Fibroblast of the aortic adventitia (primary cell): ENCODE measurements at regions not wholly inside any gene's neighbourhood (a gene's known extent, or its start where the extent isn't known, plus 50 kb on each side); places are given as distances from the start of the nearest gene placed in this dataset.
A peak's percentile ranks its signal among the peaks of the same experiment; 100 is the strongest.

Experiments used
- DNase-seq: peaks from one replicate; pipeline ENCODE4 v3.0.0-alpha.2; 2010; ENCODE audit warnings: low read depth
- H3K4me3 ChIP-seq: 2 replicates; pipeline ENCODE4 v1.5.1; 2011; ENCODE audit warnings: low read depth, mild to moderate bottlenecking, control low read depth, low read length, moderate library complexity
- TF ChIP-seq, protein P1 (sequence below): IDR thresholded peaks from 2 replicates; pipeline ENCODE4 v1.5.1; 2011; ENCODE audit warnings: mild to moderate bottlenecking, low read length, control low read depth, inconsistent platforms; ENCODE audit not compliant: insufficient read depth

DNA sequence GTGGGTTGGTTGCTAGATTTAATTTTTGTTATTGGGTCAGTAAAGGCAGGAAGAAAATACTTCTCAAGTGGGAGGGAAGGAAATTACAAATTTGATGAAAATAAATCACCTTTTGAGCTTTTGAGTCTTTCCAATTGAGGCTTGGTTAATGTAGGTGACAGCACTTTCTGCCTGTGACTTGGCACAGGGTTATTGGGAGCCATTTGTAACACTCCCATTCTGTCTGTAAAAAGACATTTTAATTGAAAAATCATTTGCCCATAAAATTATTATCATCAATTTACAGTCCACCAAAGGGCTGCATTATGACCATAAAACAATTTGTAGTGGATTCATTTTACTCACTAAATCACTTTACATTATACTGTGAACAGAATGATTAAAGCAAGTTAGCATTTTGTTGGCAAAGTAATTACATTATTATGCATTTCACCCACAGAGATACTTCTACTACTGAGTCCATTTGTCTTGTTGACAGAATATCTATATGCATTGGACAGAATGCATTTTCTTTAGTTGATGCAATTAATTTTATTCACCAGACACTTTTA is 974.6 kb downstream of the UQCRFS1 start:
- DNase-seq = no peak
- no peak overlapping the region for H3K4me3 ChIP-seq
- TF ChIP-seq, protein P1, sequence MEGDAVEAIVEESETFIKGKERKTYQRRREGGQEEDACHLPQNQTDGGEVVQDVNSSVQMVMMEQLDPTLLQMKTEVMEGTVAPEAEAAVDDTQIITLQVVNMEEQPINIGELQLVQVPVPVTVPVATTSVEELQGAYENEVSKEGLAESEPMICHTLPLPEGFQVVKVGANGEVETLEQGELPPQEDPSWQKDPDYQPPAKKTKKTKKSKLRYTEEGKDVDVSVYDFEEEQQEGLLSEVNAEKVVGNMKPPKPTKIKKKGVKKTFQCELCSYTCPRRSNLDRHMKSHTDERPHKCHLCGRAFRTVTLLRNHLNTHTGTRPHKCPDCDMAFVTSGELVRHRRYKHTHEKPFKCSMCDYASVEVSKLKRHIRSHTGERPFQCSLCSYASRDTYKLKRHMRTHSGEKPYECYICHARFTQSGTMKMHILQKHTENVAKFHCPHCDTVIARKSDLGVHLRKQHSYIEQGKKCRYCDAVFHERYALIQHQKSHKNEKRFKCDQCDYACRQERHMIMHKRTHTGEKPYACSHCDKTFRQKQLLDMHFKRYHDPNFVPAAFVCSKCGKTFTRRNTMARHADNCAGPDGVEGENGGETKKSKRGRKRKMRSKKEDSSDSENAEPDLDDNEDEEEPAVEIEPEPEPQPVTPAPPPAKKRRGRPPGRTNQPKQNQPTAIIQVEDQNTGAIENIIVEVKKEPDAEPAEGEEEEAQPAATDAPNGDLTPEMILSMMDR = no peak

DNA sequence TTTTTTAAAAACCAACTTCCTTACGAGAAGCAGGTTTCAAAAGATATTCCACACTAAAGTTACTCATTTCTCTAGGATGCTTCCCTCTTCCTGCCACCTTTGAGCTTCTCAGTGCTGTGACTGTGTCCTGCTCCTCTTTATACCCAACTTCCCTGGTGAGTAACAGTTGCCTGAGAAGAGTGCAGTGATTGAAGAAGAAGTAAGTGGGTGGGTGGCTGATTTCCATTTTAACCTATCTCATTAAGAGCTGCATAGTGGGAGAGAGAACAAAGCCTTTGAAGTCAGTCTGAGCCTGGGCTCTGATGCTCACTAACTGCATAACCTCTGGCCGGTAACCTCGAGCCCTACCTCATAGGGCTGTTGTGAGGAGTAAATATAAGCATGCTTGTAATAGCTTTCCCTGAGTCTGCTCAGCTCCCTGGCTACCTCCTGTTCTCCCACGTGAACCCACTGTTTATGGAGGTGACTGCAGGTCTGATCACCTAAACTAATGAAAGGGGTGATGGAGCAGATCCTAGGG is 977.3 kb downstream of the UQCRFS1 start:
- no peak overlapping the region for H3K4me3 ChIP-seq
- TF ChIP-seq, protein P1 = no peak
- DNase-seq = no peak

GRCh38 chr19:28234637-28235036 is 978.3 kb downstream of the UQCRFS1 start:
- TF ChIP-seq, protein P1 = no peak
- peak; percentile 16 for DNase-seq
- no peak overlapping the region for H3K4me3 ChIP-seq

- TF ChIP-seq, protein P1 = no peak
- no peak for DNase-seq
- H3K4me3 ChIP-seq = no peak overlapping the region
These were observed 984.1 kb downstream of the UQCRFS1 start for GRCh38 chr19:28228854-28229253.

DNA sequence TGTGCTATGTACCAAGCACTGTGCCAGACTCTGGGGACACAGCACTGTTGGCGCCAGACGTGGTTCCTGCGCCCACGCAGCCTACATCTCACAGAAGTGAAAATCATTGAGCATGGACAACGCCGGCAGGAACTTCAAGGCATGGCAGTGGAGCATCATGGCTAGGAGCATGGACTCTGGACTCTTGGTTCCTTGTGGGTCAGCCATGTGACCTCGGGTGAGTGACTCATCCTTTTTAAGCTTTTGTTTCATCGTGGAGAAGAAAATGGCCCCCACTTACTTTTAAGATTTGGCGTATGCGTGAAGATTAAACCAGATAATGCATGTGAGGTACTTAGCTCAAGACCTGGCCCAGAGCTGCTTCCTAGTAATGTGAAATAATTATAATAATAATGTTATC is 988.5 kb downstream of the UQCRFS1 start:
- TF ChIP-seq, protein P1 = no peak
- H3K4me3 ChIP-seq = no peak overlapping the region
- no peak for DNase-seq

DNA sequence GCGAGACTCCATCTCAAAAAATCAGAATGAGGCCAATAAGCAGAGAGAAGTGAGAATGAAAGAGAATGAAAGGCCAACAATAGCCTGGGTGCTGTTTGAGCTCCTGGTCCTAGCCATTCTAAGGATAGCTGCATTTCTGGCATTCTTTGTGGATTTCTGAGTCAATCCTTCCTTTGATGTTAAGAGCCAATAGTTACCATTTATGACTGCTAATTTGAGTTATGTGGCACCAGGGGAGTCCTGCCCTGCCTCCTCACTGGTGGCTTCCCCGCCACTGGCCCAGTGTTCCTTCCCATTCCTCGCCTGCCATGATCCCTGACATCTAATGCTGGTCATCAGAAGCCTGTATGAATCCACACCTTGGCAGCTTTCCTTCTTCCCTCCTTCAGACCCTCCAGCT is 991.2 kb downstream of the UQCRFS1 start:
- TF ChIP-seq, protein P1 = no peak
- DNase-seq = no peak
- no peak overlapping the region for H3K4me3 ChIP-seq

DNA sequence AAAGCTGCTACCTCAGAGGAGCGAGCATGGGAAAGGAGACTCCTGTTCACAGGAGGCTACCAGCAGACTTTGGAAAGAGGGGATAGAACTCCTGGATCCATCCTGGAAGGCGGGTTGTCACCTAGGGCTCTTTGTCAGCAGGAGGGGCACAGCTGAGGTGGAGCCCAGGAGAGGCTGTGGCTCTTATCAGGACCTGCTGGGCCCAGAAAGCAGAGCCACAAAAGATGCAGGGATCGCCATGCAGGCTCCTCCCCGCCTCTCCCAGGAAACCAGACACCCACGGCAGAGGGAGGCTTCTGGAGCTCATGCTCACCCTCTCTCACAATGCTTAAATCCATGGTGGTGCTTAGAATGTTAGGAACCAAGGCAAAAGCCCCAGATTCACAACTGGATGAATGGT is 994.2 kb downstream of the UQCRFS1 start:
- no peak for DNase-seq
- H3K4me3 ChIP-seq = no peak overlapping the region
- TF ChIP-seq, protein P1 = no peak
